GM12878 (cell line): ENCODE measurements at regions not wholly inside any gene's neighbourhood (a gene's known extent, or its start where the extent isn't known, plus 50 kb on each side); places are given as distances from the start of the nearest gene placed in this dataset.

Source experiments
- CTCF ChIP-seq, 3 experiments: IDR thresholded peaks in 2 of 3; conservative IDR thresholded peaks in 1 of 3; 2 replicates each; pipeline ENCODE4 v1.5.1; 2011; ENCODE audit warnings: low read depth in 3 of 3, low read length in 3 of 3, mild to moderate bottlenecking in 3 of 3, control low read depth in 2 of 3, moderate library complexity in 2 of 3, inconsistent platforms in 1 of 3, mixed read lengths in 1 of 3; ENCODE audit not compliant: control insufficient read depth in 2 of 3, insufficient read depth in 1 of 3; ENCODE audit errors: extremely low read depth in 1 of 3
- EGR1 ChIP-seq, 2 experiments: IDR thresholded peaks; 1 replicate in 1 of 2; 2 replicates in 1 of 2; pipeline ENCODE4 v1.6.1; 2011 to 2012; ENCODE audit warnings: low read depth in 2 of 2, low read length in 2 of 2, borderline replicate concordance in 1 of 2, mild to moderate bottlenecking in 1 of 2, moderate library complexity in 1 of 2
- NFYB ChIP-seq: IDR thresholded peaks from 2 replicates; pipeline ENCODE4 v1.6.1; 2011; ENCODE audit warnings: low read depth, mild to moderate bottlenecking, low read length, improper control_type of control experiment, moderate library complexity; ENCODE audit not compliant: insufficient read depth
- NKRF ChIP-seq: fragments of 450-650 bp; conservative IDR thresholded peaks from 2 replicates; pipeline ENCODE4 v1.6.1; 2017; ENCODE audit warnings: mild to moderate bottlenecking, moderate library complexity
- PAX8 ChIP-seq: fragments of 450-650 bp; IDR thresholded peaks from 2 replicates; pipeline ENCODE4 v1.6.1; 2017; ENCODE audit warnings: mild to moderate bottlenecking, moderate library complexity
- PRDM15 ChIP-seq: fragments of 450-650 bp; formaldehyde crosslinking; IDR thresholded peaks from 2 replicates; pipeline ENCODE4 v1.4.0; 2020; ENCODE audit warnings: mild to moderate bottlenecking, moderate library complexity
- RELB ChIP-seq: fragments of 450-650 bp; IDR thresholded peaks from 2 replicates; pipeline ENCODE4 v1.6.1; 2017; ENCODE audit warnings: low read depth, mild to moderate bottlenecking, moderate library complexity
- TAF1 ChIP-seq: IDR thresholded peaks from 2 replicates; pipeline ENCODE4 v1.6.1; 2011; ENCODE audit warnings: mild to moderate bottlenecking, low read depth, low read length, borderline replicate concordance
- USF1 ChIP-seq: IDR thresholded peaks from 2 replicates; pipeline ENCODE4 v1.6.1; 2011; ENCODE audit warnings: borderline replicate concordance, low read depth, mild to moderate bottlenecking, moderate library complexity, mixed read lengths, low read length; ENCODE audit not compliant: insufficient read depth; ENCODE audit errors: extremely low read length
- ZNF687 ChIP-seq: fragments of 450-650 bp; IDR thresholded peaks from 2 replicates; pipeline ENCODE4 v1.6.1; 2017; ENCODE audit warnings: mild to moderate bottlenecking, moderate library complexity

- TF ChIP-seq ZNF687, result no peak
- TF ChIP-seq EGR1 (IDR thresholded peaks at IDR 0.05; ENCODE audit: borderline replicate concordance in 1 of 2, low read depth in 2 of 2, low read length in 2 of 2), result 0 out of 3 replicates have a peak, but pooled peaks of 1 of the 2 experiments have one; percentile 40
- no peak for TF ChIP-seq PRDM15 (CRISPR knock-in tag)
- TF ChIP-seq NKRF, result no peak
- TF ChIP-seq PAX8, result no peak
- no peak for TF ChIP-seq USF1
- no peak for TF ChIP-seq TAF1
- TF ChIP-seq NFYB, result no peak
- TF ChIP-seq CTCF (IDR thresholded peaks at IDR 0.05 in 2 of 3, conservative IDR thresholded peaks at IDR 0.05 in 1 of 3; ENCODE audit: control insufficient read depth in 2 of 3, extremely low read depth in 1 of 3, insufficient read depth in 1 of 3, low read depth in 3 of 3, low read length in 3 of 3), result no peak
- no peak for TF ChIP-seq RELB
Observed at GRCh38 chr6:5851261-5851757, 155.4 kb downstream of the NRN1 start.
